ENCODE measurements at regions not wholly inside any gene's neighbourhood (a gene's known extent, or its start where the extent isn't known, plus 50 kb on each side); places are given as distances from the start of the nearest gene placed in this dataset.

DNA sequence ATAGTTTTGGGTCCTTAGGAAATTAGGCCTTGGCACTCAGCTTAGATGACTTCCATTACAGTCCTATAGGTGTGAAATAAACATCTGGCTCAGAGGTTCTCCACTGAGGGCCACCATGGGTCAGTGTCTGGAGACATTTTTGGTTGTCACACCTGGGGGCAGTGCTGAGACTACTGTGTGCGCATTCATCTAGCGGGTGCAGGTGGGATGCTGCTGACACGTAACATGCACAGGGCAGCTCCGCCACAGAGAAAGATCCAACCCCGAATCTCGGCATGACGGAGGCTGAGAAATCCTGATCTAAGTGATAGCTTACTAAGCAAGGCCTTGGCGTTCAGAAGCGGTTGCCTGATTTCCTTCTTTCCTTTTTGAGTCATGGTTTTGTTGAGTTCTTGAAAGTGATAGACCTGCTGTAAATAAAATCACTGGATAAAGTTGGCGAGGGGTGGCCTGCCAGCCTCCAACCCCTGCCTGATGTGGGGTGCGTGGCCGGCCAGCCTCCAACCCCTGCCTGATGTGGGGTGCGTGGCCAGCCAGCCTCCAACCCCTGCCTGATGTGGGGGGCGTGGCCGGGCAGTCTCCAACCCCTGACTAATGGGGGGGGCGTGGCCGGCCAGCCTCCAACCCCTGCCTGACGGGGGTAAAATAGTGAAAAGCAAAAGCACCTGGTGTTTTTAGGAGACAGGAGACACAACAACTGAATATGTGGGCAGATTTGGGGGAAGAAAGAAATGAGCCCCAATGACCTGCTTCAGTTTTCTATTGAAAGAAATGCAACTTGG is 158.1 kb downstream of the CDH26 start:
- H3F3A ChIP-seq (ENCODE audit: insufficient read depth), result no peaks in the 10 kb centered on the region

GRCh38 chr20:60117065-60117464 is 158.8 kb downstream of the CDH26 start:
- Histone ChIP-seq H3K4me3 (ENCODE audit: insufficient read depth, low read length, poor library complexity, severe bottlenecking) (no peak overlapping the region), H4K20me1 (ENCODE audit: low read depth, low read length) (no peaks in the 10 kb centered on the region), H3K79me2 (ENCODE audit: insufficient read depth, low read length) (no peaks in the 10 kb centered on the region), H3K27me3 (ENCODE audit: low read length) (no peaks in the 10 kb centered on the region), H2AFZ (ENCODE audit: low read depth, low read length, severe bottlenecking) (no peak overlapping the region), H3F3A (ENCODE audit: insufficient read depth) (no peaks in the 10 kb centered on the region), H3K4me2 (ENCODE audit: low read depth, low read length, poor library complexity, severe bottlenecking) (no peak overlapping the region), H3K9ac (ENCODE audit: low read length) (no peak overlapping the region), H3K9me2 (replicated peaks; ENCODE audit: insufficient read depth, low read length) (no peaks in the 10 kb centered on the region), H3K9me3 (ENCODE audit: insufficient read depth, low read length) (no peaks in the 10 kb centered on the region), H3K27ac (ENCODE audit: low read depth, low read length) (no peak overlapping the region), H3K36me3 (ENCODE audit: low read length) (no peaks in the 10 kb centered on the region)
- no peak for TF ChIP-seq EZH2phosphoT487 (conservative IDR thresholded peaks at IDR 0.05; ENCODE audit: low read length)
- TF ChIP-seq CTCF (IDR thresholded peaks at IDR 0.05; ENCODE audit: insufficient read depth, low read length, poor library complexity, severe bottlenecking), result no peak

More for the DNA sequence above, 158.1 kb downstream of the CDH26 start:
- no peak overlapping the region for H3K4me3 ChIP-seq (ENCODE audit: insufficient read depth, low read length, poor library complexity, severe bottlenecking)
- no peaks in the 10 kb centered on the region for H3K27me3 ChIP-seq (ENCODE audit: low read length)
- H3K36me3 ChIP-seq (ENCODE audit: low read length), result no peaks in the 10 kb centered on the region
- H4K20me1 ChIP-seq (ENCODE audit: low read depth, low read length), result no peaks in the 10 kb centered on the region
- TF ChIP-seq CTCF (IDR thresholded peaks at IDR 0.05; ENCODE audit: insufficient read depth, low read length, poor library complexity, severe bottlenecking) (no peak), EZH2phosphoT487 (conservative IDR thresholded peaks at IDR 0.05; ENCODE audit: low read length) (no peak)
- H3K9me3 ChIP-seq (ENCODE audit: insufficient read depth, low read length), result no peaks in the 10 kb centered on the region
- H3K4me2 ChIP-seq (ENCODE audit: low read depth, low read length, poor library complexity, severe bottlenecking), result no peak overlapping the region
- no peak overlapping the region for H3K9ac ChIP-seq (ENCODE audit: low read length)
- H3K79me2 ChIP-seq (ENCODE audit: insufficient read depth, low read length), result no peaks in the 10 kb centered on the region
- no peak overlapping the region for H3K27ac ChIP-seq (ENCODE audit: low read depth, low read length)
- H2AFZ ChIP-seq (ENCODE audit: low read depth, low read length, severe bottlenecking), result no peak overlapping the region
- H3K9me2 ChIP-seq (replicated peaks; ENCODE audit: insufficient read depth, low read length), result no peaks in the 10 kb centered on the region

DNA sequence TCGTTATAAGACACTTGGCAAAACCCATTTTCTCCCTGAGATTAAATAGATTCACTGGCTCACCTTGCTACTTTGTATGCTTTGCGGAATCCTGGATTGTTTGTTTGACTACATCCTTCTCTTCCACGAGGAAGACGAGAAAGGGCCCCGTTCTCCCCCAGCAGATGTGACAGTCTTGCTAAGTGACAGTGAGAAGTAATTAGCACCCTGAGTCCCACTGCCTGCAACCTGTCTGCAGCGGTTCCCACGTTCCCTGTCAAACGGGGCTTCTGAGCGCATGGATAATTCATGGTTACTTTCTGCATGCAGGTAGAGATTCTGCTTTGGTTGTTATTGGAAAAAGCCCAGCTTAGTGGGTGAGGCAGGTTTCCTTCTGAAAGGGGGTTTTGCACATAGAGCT is 163.7 kb downstream of the CDH26 start:
- TF ChIP-seq EZH2phosphoT487 (conservative IDR thresholded peaks at IDR 0.05; ENCODE audit: low read length), result no peak
- no peak for TF ChIP-seq CTCF (IDR thresholded peaks at IDR 0.05; ENCODE audit: insufficient read depth, low read length, poor library complexity, severe bottlenecking)
- H3F3A ChIP-seq (ENCODE audit: insufficient read depth), result no peaks in the 10 kb centered on the region
- no peak overlapping the region for H3K4me3 ChIP-seq (ENCODE audit: insufficient read depth, low read length, poor library complexity, severe bottlenecking)
- H3K9ac ChIP-seq (ENCODE audit: low read length), result no peak overlapping the region
- no peaks in the 10 kb centered on the region for H3K36me3 ChIP-seq (ENCODE audit: low read length)
- H3K9me3 ChIP-seq (ENCODE audit: insufficient read depth, low read length), result no peaks in the 10 kb centered on the region
- no peaks in the 10 kb centered on the region for H3K79me2 ChIP-seq (ENCODE audit: insufficient read depth, low read length)
- no peaks in the 10 kb centered on the region for H3K9me2 ChIP-seq (replicated peaks; ENCODE audit: insufficient read depth, low read length)
- H3K27me3 ChIP-seq (ENCODE audit: low read length), result no peaks in the 10 kb centered on the region
- no peak overlapping the region for H3K4me2 ChIP-seq (ENCODE audit: low read depth, low read length, poor library complexity, severe bottlenecking)
- H4K20me1 ChIP-seq (ENCODE audit: low read depth, low read length), result no peaks in the 10 kb centered on the region
- H3K27ac ChIP-seq (ENCODE audit: low read depth, low read length), result no peak overlapping the region
- no peak overlapping the region for H2AFZ ChIP-seq (ENCODE audit: low read depth, low read length, severe bottlenecking)
